Endothelial cell of hepatic sinusoid (primary cell): ENCODE measurements at regions not wholly inside any gene's neighbourhood (a gene's known extent, or its start where the extent isn't known, plus 50 kb on each side); places are given as distances from the start of the nearest gene placed in this dataset.
"Not testable (repeated sequence)": the region's sequence is repeated elsewhere in the genome, so short reads cannot be mapped to it uniquely, and the experiment has no call there.

Experiments
- in situ Hi-C: cut with HindIII; loops from 2 replicates; pipeline ENCODE4 v1.10.0; 2017; ENCODE audit warnings: low sequenced_read_pairs

- in situ Hi-C loops = no loop called here
Measured at GRCh38 chrX:46178763-46179162, 366.5 kb downstream of the ZNF674 start.

- in situ Hi-C loops = no loop called here
Measured at GRCh38 chrX:46173159-46173558, 372.1 kb downstream of the ZNF674 start.

GRCh38 chrX:46171457-46171856 is 373.8 kb downstream of the ZNF674 start:
- in situ Hi-C loops = not testable (repeated sequence)

GRCh38 chrX:46169808-46170207 is 375.4 kb downstream of the ZNF674 start:
- in situ Hi-C loops = no loop called here

- in situ Hi-C loops = no loop called here
Measured at GRCh38 chrX:46168254-46168653, 377.0 kb downstream of the ZNF674 start.

- in situ Hi-C loops = no loop called here
Measured at GRCh38 chrX:46165866-46166265, 379.4 kb downstream of the ZNF674 start.

GRCh38 chrX:46165411-46165810 is 379.8 kb downstream of the ZNF674 start:
- in situ Hi-C loops = no loop called here

GRCh38 chrX:46152756-46153155 is 392.5 kb downstream of the ZNF674 start:
- in situ Hi-C loops = no loop called here

- in situ Hi-C loops = not testable (repeated sequence)
Measured at GRCh38 chrX:46151332-46151731, 393.9 kb downstream of the ZNF674 start.

- in situ Hi-C loops = no loop called here
Measured at GRCh38 chrX:46144566-46144965, 400.7 kb downstream of the ZNF674 start.

- in situ Hi-C loops = no loop called here
Measured at GRCh38 chrX:46140272-46140671, 404.9 kb downstream of the ZNF674 start.

GRCh38 chrX:46130247-46130646 is 415.0 kb downstream of the ZNF674 start:
- in situ Hi-C loops = no loop called here

- in situ Hi-C loops = no loop called here
Measured at GRCh38 chrX:46125111-46125510, 420.1 kb downstream of the ZNF674 start.

- in situ Hi-C loops = no loop called here
Measured at GRCh38 chrX:46117234-46117633, 428.0 kb downstream of the ZNF674 start.

GRCh38 chrX:46087310-46087709 is 457.9 kb downstream of the ZNF674 start:
- in situ Hi-C loops = not testable (repeated sequence)

GRCh38 chrX:46080121-46080520 is 465.1 kb downstream of the ZNF674 start:
- in situ Hi-C loops = not testable (repeated sequence)

GRCh38 chrX:46072791-46073190 is 472.4 kb downstream of the ZNF674 start:
- in situ Hi-C loops = no loop called here

GRCh38 chrX:46072372-46072771 is 472.8 kb downstream of the ZNF674 start:
- in situ Hi-C loops = no loop called here

- in situ Hi-C loops = no loop called here
Measured at GRCh38 chrX:46070421-46070820, 474.8 kb downstream of the ZNF674 start.

GRCh38 chrX:46059316-46059715 is 485.9 kb downstream of the ZNF674 start:
- in situ Hi-C loops = no loop called here

GRCh38 chrX:46044486-46044885 is 500.7 kb downstream of the ZNF674 start:
- in situ Hi-C loops = no loop called here

GRCh38 chrX:46040001-46040400 is 505.2 kb downstream of the ZNF674 start:
- in situ Hi-C loops = no loop called here

GRCh38 chrX:46039526-46039925 is 505.7 kb downstream of the ZNF674 start:
- in situ Hi-C loops = no loop called here

GRCh38 chrX:46036508-46036907 is 508.7 kb downstream of the ZNF674 start:
- in situ Hi-C loops = no loop called here
